Psoas muscle (tissue), 7 donors: ENCODE measurements at regions not wholly inside any gene's neighbourhood (a gene's known extent, or its start where the extent isn't known, plus 50 kb on each side); places are given as distances from the start of the nearest gene placed in this dataset.

Source experiments
- ATAC-seq, 4 donors: fragments of 200-7000 bp; cut with Tn5 transposase; one replicate each; pipeline ENCODE4 v1.9.1; 2020; ENCODE audit warnings: moderate library complexity in 3 of 4, mild to moderate bottlenecking in 2 of 4
- DNase-seq, 2 donors: peaks; one replicate each; pipeline ENCODE4 v3.0.0-alpha.2; 2020
- H3K27ac ChIP-seq: fragments of 200-600 bp; one replicate; pipeline ENCODE4 v1.8.0; 2022
- H3K27me3 ChIP-seq, 3 donors: fragments of 200-600 bp in 1 of 3; one replicate each; pipeline versions ENCODE4 v1.6.1 to v1.8.0; 2013 to 2022; ENCODE audit warnings: low read length in 2 of 3, mild to moderate bottlenecking in 2 of 3, moderate library complexity in 1 of 3; ENCODE audit not compliant: insufficient read depth in 3 of 3
- H3K36me3 ChIP-seq, 2 donors: fragments of 200-600 bp in 1 of 2; one replicate each; pipeline versions ENCODE4 v1.6.1 to v1.8.0; 2013 to 2022; ENCODE audit warnings: low read depth in 1 of 2, mild to moderate bottlenecking in 1 of 2, moderate library complexity in 1 of 2; ENCODE audit not compliant: insufficient read depth in 1 of 2
- H3K4me1 ChIP-seq: fragments of 200-600 bp; one replicate; pipeline ENCODE4 v1.8.0; 2022
- H3K4me3 ChIP-seq: fragments of 200-600 bp; one replicate; pipeline ENCODE4 v1.8.0; 2022; ENCODE audit warnings: mild to moderate bottlenecking
- H3K9me3 ChIP-seq: fragments of 200-600 bp; one replicate; pipeline ENCODE4 v1.8.0; 2022
- WGBS, 3 donors: extraction: QIAGEN DNeasy Blood & Tissue Kit; methylation state at CpG; one replicate each; pipeline versions ENCODE4 v1.1.6 to v1.1.7; 2013; 5-methylcytosine and 5-hydroxymethylcytosine counted together
- intact Hi-C, 2 donors: fragments of 100-400 bp; cut with DNase I; formaldehyde crosslinking; loops; one replicate each; pipeline versions ENCODE4 v1.11.0 to v1.14.2; 2022
- TF ChIP-seq, protein P1 (sequence below): fragments of 200-600 bp; IDR thresholded peaks from one replicate; pipeline ENCODE4 v1.8.0; 2022; ENCODE audit warnings: antibody characterized with exemption
- donor health status: healthy with polysubstance abuse.
- donor health status: DM: no; HTN: no; CAD: no; lungs with moderate emphysema.
- donor health status: Bipolar disorder and iron deficiency.
- donor health status: healthy.
- donor health status: DM: yes; HTN: yes; CAD: no.
- donor health status: DM: no; HTN: no; CAD: no.
- donor health status: DM: yes; HTN: yes; CAD: no.

DNA sequence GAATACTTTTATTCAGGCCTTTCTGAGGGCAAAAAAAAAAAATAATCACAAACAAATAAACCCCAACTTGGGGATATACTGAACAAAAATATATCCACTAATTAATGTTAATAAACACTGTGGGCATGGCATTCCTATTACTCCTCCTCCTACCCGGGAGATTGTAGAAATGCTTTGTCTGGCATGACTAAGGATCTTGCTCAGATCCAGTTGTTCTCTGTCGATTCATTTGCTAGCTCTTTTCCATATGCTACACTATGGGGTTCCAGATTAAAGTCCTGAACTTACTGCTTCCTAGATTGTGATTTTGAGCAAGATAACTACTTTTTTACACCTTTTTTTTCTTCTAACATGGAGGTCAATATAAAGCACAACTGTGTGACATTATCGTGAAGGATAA, 102.2 kb upstream of the PRR16 start:
- TF ChIP-seq, protein P1, sequence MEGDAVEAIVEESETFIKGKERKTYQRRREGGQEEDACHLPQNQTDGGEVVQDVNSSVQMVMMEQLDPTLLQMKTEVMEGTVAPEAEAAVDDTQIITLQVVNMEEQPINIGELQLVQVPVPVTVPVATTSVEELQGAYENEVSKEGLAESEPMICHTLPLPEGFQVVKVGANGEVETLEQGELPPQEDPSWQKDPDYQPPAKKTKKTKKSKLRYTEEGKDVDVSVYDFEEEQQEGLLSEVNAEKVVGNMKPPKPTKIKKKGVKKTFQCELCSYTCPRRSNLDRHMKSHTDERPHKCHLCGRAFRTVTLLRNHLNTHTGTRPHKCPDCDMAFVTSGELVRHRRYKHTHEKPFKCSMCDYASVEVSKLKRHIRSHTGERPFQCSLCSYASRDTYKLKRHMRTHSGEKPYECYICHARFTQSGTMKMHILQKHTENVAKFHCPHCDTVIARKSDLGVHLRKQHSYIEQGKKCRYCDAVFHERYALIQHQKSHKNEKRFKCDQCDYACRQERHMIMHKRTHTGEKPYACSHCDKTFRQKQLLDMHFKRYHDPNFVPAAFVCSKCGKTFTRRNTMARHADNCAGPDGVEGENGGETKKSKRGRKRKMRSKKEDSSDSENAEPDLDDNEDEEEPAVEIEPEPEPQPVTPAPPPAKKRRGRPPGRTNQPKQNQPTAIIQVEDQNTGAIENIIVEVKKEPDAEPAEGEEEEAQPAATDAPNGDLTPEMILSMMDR = no peak

DNA sequence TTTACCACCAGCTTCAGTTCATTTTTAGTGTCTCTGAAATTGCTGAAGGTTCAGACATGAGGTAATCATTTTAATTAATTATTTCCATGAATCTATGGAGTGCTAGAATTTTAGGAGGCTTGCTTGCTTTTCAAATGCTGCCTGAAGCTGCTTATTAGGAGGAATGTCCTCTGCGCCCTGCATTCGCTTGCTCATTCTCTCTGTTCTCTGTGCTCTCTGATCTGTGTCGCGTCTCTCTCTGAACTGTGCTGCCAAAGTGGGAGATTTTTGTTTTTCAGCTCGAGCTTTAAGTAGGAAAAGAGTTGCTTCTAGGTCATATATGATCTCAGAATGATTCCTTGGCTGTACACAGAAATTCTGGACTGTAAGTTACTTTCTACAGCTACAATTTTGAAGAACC, 101.7 kb upstream of the PRR16 start:
- Histone ChIP-seq H3K4me3 (no peak overlapping the region), H3K4me1 (no peaks in the 10 kb centered on the region), H3K27ac (no peak overlapping the region), H3K27me3 (no peaks in the 10 kb centered on the region), H3K9me3 (no peaks in the 10 kb centered on the region), H3K36me3 (no peaks in the 10 kb centered on the region)
- TF ChIP-seq, protein P1 = no peak
- DNase-seq = no peak
- WGBS, 3 donors = 84 to 87% (median 86%) methylated on average over 5 of the region's 5 CpGs
- intact Hi-C loops = no loop called here
- no peak for ATAC-seq

More for the DNA sequence above, 102.2 kb upstream of the PRR16 start:
- ATAC-seq (no peak), DNase-seq (no peak)
- Histone ChIP-seq H3K4me1 (no peaks in the 10 kb centered on the region), H3K27me3 (no peaks in the 10 kb centered on the region), H3K4me3 (no peak overlapping the region), H3K27ac (no peak overlapping the region), H3K36me3 (no peaks in the 10 kb centered on the region), H3K9me3 (no peaks in the 10 kb centered on the region)
- intact Hi-C loops = no loop called here
- WGBS, 3 donors = 74 to 78% (median 75%) methylated on average over 3 of the region's 3 CpGs

GRCh38 chr5:120365656-120366446, 98.2 kb upstream of the PRR16 start:
- Histone ChIP-seq H3K4me1 (no peaks in the 10 kb centered on the region), H3K9me3 (no peaks in the 10 kb centered on the region), H3K27ac (no peak overlapping the region), H3K36me3 (no peaks in the 10 kb centered on the region), H3K4me3 (no peak overlapping the region), H3K27me3 (no peaks in the 10 kb centered on the region)
- DNase-seq (no peak), ATAC-seq (no peak)
- intact Hi-C loops = no loop called here
- TF ChIP-seq, protein P1 = no peak
- 76 to 79% (median 78%) methylated on average over 7 of the region's 7 CpGs for WGBS, 3 donors

DNA sequence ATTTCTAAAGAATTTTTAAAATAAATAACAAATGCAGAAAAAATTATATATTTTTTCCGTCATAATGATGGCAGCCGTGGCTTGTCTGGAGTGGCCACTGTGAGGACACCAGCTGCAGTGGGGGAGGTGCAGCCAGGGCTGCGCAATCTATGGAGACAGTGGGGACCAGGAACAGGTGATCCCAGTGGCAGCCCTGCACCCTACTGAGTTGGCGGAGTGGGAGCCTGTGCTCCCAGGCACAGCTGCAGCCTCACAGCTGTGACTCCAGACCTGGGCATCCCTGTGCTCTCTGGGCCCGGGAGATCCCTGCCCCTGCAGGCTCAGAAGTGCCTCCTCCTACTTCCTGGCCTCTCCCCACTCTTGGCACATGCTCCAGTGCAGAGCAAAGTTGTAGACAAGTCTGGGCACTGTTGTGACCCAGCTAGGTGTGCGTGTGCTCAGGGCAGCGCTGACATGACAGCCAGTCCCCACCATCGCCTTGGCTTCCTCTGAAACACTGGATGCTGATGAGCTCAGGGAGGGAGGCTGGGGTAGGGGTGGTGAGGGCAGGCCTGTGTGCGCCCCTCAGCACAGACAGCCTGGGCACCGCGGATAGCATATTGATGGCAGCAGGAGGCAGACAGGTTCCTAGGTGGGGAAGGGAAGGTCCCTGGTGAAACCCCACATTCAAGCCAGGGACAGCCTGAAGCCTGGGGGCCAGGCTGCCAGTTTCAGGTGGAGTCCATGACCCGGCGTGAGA, 96.0 kb upstream of the PRR16 start:
- WGBS, 3 donors = 88 to 90% (median 90%) methylated on average over 13 of the region's 13 CpGs
- H3K4me3 ChIP-seq = no peak overlapping the region
- no peak overlapping the region for H3K27ac ChIP-seq
- no peak for DNase-seq
- intact Hi-C loops = no loop called here
- ATAC-seq = no peak
- H3K4me1 ChIP-seq = no peaks in the 10 kb centered on the region
- TF ChIP-seq, protein P1 = no peak
- H3K9me3 ChIP-seq = no peaks in the 10 kb centered on the region
- no peaks in the 10 kb centered on the region for H3K27me3 ChIP-seq
- H3K36me3 ChIP-seq = no peaks in the 10 kb centered on the region
